Right atrium auricular region (tissue), 2 donors: ENCODE measurements at regions not wholly inside any gene's neighbourhood (a gene's known extent, or its start where the extent isn't known, plus 50 kb on each side); places are given as distances from the start of the nearest gene placed in this dataset.

Experiments used
- DNase-seq: peaks from one replicate; pipeline ENCODE4 v3.0.0-alpha.2; 2019; ENCODE audit warnings: low spot score
- H3K27ac ChIP-seq, 2 donors: fragments of 200-600 bp; sonication (generic); 1 replicate in 1 of 2; 2 replicates in 1 of 2; pipeline ENCODE4 v1.5.1; 2016 to 2019
- H3K27me3 ChIP-seq, 2 donors: fragments of 200-600 bp; sonication (generic); one replicate each; pipeline versions ENCODE4 v1.5.1 to v1.6.0; 2017 to 2019
- H3K36me3 ChIP-seq: fragments of 200-600 bp; sonication (generic); one replicate; pipeline ENCODE4 v1.5.1; 2016
- H3K4me1 ChIP-seq, 2 donors: fragments of 200-600 bp; sonication (generic); one replicate each; pipeline versions ENCODE4 v1.5.1 to v1.6.0; 2017 to 2019
- H3K4me3 ChIP-seq, 2 donors: fragments of 200-600 bp; sonication (generic); 1 replicate in 1 of 2; 2 replicates in 1 of 2; pipeline ENCODE4 v1.5.1; 2017 to 2019; ENCODE audit warnings: mild to moderate bottlenecking in 1 of 2, moderate library complexity in 1 of 2
- H3K9me3 ChIP-seq, 2 donors: fragments of 200-600 bp; sonication (generic); one replicate each; pipeline ENCODE4 v1.5.1; 2019
- CTCF ChIP-seq, 2 donors: fragments of 200-600 bp; sonication (generic); IDR thresholded peaks; one replicate each; pipeline ENCODE4 v1.5.1; 2019; ENCODE audit warnings: antibody characterized with exemption in 2 of 2

GRCh38 chr3:176523114-176523513 lies 674.2 kb downstream of the TBL1XR1 start:
- Histone ChIP-seq H3K4me1 (no peaks in the 10 kb centered on the region), H3K27ac (no peak overlapping the region), H3K9me3 (no peaks in the 10 kb centered on the region), H3K4me3 (no peak overlapping the region), H3K36me3 (no peaks in the 10 kb centered on the region), H3K27me3 (no peaks in the 10 kb centered on the region)
- no peak for TF ChIP-seq CTCF (IDR thresholded peaks at IDR 0.05)
- no peak for DNase-seq

GRCh38 chr3:176522436-176522835 lies 674.8 kb downstream of the TBL1XR1 start:
- no peak for DNase-seq
- no peaks in the 10 kb centered on the region for H3K36me3 ChIP-seq
- H3K27ac ChIP-seq, result no peak overlapping the region
- no peak for TF ChIP-seq CTCF (IDR thresholded peaks at IDR 0.05)
- H3K4me1 ChIP-seq, result no peaks in the 10 kb centered on the region
- H3K9me3 ChIP-seq, result no peaks in the 10 kb centered on the region
- H3K27me3 ChIP-seq, result no peaks in the 10 kb centered on the region
- H3K4me3 ChIP-seq, result no peak overlapping the region

- TF ChIP-seq CTCF (IDR thresholded peaks at IDR 0.05), result no peak
- H3K27me3 ChIP-seq, result no peaks in the 10 kb centered on the region
- DNase-seq, result no peak
These were observed 675.6 kb downstream of the TBL1XR1 start for GRCh38 chr3:176521531-176522175.

GRCh38 chr3:176514297-176514696 lies 683.0 kb downstream of the TBL1XR1 start:
- no peaks in the 10 kb centered on the region for H3K36me3 ChIP-seq
- H3K4me3 ChIP-seq, result no peak overlapping the region
- peaks cover 0 to 22% of the 10 kb centered on the region in 2 donors for H3K9me3 ChIP-seq
- no peaks in the 10 kb centered on the region for H3K4me1 ChIP-seq
- H3K27ac ChIP-seq, result no peak overlapping the region
- no peaks in the 10 kb centered on the region for H3K27me3 ChIP-seq
- TF ChIP-seq CTCF (IDR thresholded peaks at IDR 0.05), result peak; percentile 27 to 71
- DNase-seq, result no peak

More at GRCh38 chr3:176521531-176522175, 675.6 kb downstream of the TBL1XR1 start:
- no peak overlapping the region for H3K4me3 ChIP-seq
- no peak overlapping the region for H3K27ac ChIP-seq
- H3K36me3 ChIP-seq, result no peaks in the 10 kb centered on the region
- H3K9me3 ChIP-seq, result no peaks in the 10 kb centered on the region
- H3K4me1 ChIP-seq, result no peaks in the 10 kb centered on the region

- H3K27ac ChIP-seq, result no peak overlapping the region
- H3K27me3 ChIP-seq, result no peaks in the 10 kb centered on the region
- no peaks in the 10 kb centered on the region for H3K36me3 ChIP-seq
- peaks cover 0 to 22% of the 10 kb centered on the region in 2 donors for H3K9me3 ChIP-seq
- no peak for TF ChIP-seq CTCF (IDR thresholded peaks at IDR 0.05)
- no peak overlapping the region for H3K4me3 ChIP-seq
- no peaks in the 10 kb centered on the region for H3K4me1 ChIP-seq
- DNase-seq, result no peak
These were observed 683.7 kb downstream of the TBL1XR1 start for GRCh38 chr3:176513604-176514003.

GRCh38 chr3:176512037-176512436 lies 685.2 kb downstream of the TBL1XR1 start:
- H3K36me3 ChIP-seq, result no peaks in the 10 kb centered on the region
- no peak for TF ChIP-seq CTCF (IDR thresholded peaks at IDR 0.05)
- no peak overlapping the region for H3K27ac ChIP-seq
- DNase-seq, result no peak
- H3K4me1 ChIP-seq, result no peaks in the 10 kb centered on the region
- no peaks in the 10 kb centered on the region for H3K27me3 ChIP-seq
- no peak overlapping the region for H3K4me3 ChIP-seq
- peaks cover 0 to 22% of the 10 kb centered on the region in 2 donors for H3K9me3 ChIP-seq
